Right atrium auricular region (tissue), 2 donors: ENCODE measurements at regions not wholly inside any gene's neighbourhood (a gene's known extent, or its start where the extent isn't known, plus 50 kb on each side); places are given as distances from the start of the nearest gene placed in this dataset.

Source experiments
- DNase-seq: peaks from one replicate; pipeline ENCODE4 v3.0.0-alpha.2; 2019; ENCODE audit warnings: low spot score
- H3K27ac ChIP-seq, 2 donors: fragments of 200-600 bp; sonication (generic); 1 replicate in 1 of 2; 2 replicates in 1 of 2; pipeline ENCODE4 v1.5.1; 2016 to 2019
- H3K27me3 ChIP-seq, 2 donors: fragments of 200-600 bp; sonication (generic); one replicate each; pipeline versions ENCODE4 v1.5.1 to v1.6.0; 2017 to 2019
- H3K36me3 ChIP-seq: fragments of 200-600 bp; sonication (generic); one replicate; pipeline ENCODE4 v1.5.1; 2016
- H3K4me1 ChIP-seq, 2 donors: fragments of 200-600 bp; sonication (generic); one replicate each; pipeline versions ENCODE4 v1.5.1 to v1.6.0; 2017 to 2019
- H3K4me3 ChIP-seq, 2 donors: fragments of 200-600 bp; sonication (generic); 1 replicate in 1 of 2; 2 replicates in 1 of 2; pipeline ENCODE4 v1.5.1; 2017 to 2019; ENCODE audit warnings: mild to moderate bottlenecking in 1 of 2, moderate library complexity in 1 of 2
- H3K9me3 ChIP-seq, 2 donors: fragments of 200-600 bp; sonication (generic); one replicate each; pipeline ENCODE4 v1.5.1; 2019
- CTCF ChIP-seq, 2 donors: fragments of 200-600 bp; sonication (generic); IDR thresholded peaks; one replicate each; pipeline ENCODE4 v1.5.1; 2019; ENCODE audit warnings: antibody characterized with exemption in 2 of 2

GRCh38 chr1:208496467-208497371 lies 252.5 kb upstream of the PLXNA2 start:
- TF ChIP-seq CTCF (IDR thresholded peaks at IDR 0.05): no peak
- Histone ChIP-seq H3K4me1 (no peaks in the 10 kb centered on the region), H3K27ac (no peak overlapping the region), H3K9me3 (peaks cover 0 to 12% of the 10 kb centered on the region in 2 donors), H3K4me3 (no peak overlapping the region), H3K36me3 (no peaks in the 10 kb centered on the region), H3K27me3 (no peaks in the 10 kb centered on the region)
- no peak for DNase-seq

GRCh38 chr1:208497866-208498541 lies 253.8 kb upstream of the PLXNA2 start:
- Histone ChIP-seq H3K27ac (no peak overlapping the region), H3K27me3 (no peaks in the 10 kb centered on the region), H3K9me3 (peaks cover 0 to 12% of the 10 kb centered on the region in 2 donors), H3K36me3 (no peaks in the 10 kb centered on the region), H3K4me3 (no peak overlapping the region), H3K4me1 (no peaks in the 10 kb centered on the region)
- DNase-seq: no peak
- no peak for TF ChIP-seq CTCF (IDR thresholded peaks at IDR 0.05)

- no peak overlapping the region for H3K4me3 ChIP-seq
- no peak overlapping the region for H3K27ac ChIP-seq
- H3K36me3 ChIP-seq: no peaks in the 10 kb centered on the region
- no peak for DNase-seq
- no peaks in the 10 kb centered on the region for H3K27me3 ChIP-seq
- TF ChIP-seq CTCF (IDR thresholded peaks at IDR 0.05): no peak
- H3K4me1 ChIP-seq: no peaks in the 10 kb centered on the region
- peaks cover 0 to 12% of the 10 kb centered on the region in 2 donors for H3K9me3 ChIP-seq
These were observed 254.8 kb upstream of the PLXNA2 start for GRCh38 chr1:208499026-208499425.

GRCh38 chr1:208499601-208500000 lies 255.4 kb upstream of the PLXNA2 start:
- Histone ChIP-seq H3K27me3 (no peaks in the 10 kb centered on the region), H3K36me3 (no peaks in the 10 kb centered on the region), H3K9me3 (peaks cover 0 to 12% of the 10 kb centered on the region in 2 donors), H3K27ac (no peak overlapping the region), H3K4me1 (no peaks in the 10 kb centered on the region), H3K4me3 (no peak overlapping the region)
- TF ChIP-seq CTCF (IDR thresholded peaks at IDR 0.05): no peak
- no peak for DNase-seq

GRCh38 chr1:208500375-208500774 lies 256.2 kb upstream of the PLXNA2 start:
- no peak for TF ChIP-seq CTCF (IDR thresholded peaks at IDR 0.05)
- no peaks in the 10 kb centered on the region for H3K4me1 ChIP-seq
- peaks cover 0 to 8% of the 10 kb centered on the region in 2 donors for H3K9me3 ChIP-seq
- H3K27ac ChIP-seq: no peak overlapping the region
- H3K27me3 ChIP-seq: no peaks in the 10 kb centered on the region
- H3K36me3 ChIP-seq: no peaks in the 10 kb centered on the region
- H3K4me3 ChIP-seq: no peak overlapping the region
- no peak for DNase-seq
